Astrocyte of the spinal cord (primary cell): ENCODE measurements at regions not wholly inside any gene's neighbourhood (a gene's known extent, or its start where the extent isn't known, plus 50 kb on each side); places are given as distances from the start of the nearest gene placed in this dataset.

Source experiments
- DNase-seq: peaks from one replicate; pipeline ENCODE4 v3.0.0; 2011; ENCODE audit warnings: low read depth, low spot score
- H3K4me3 ChIP-seq: 2 replicates; pipeline ENCODE4 v1.5.1; 2011; ENCODE audit warnings: low read depth, mild to moderate bottlenecking, low read length, moderate library complexity
- in situ Hi-C: cut with HindIII; loops from 2 replicates; pipeline ENCODE4 v1.10.0; 2017; ENCODE audit warnings: low sequenced_read_pairs
- TF ChIP-seq, protein P1 (sequence below): IDR thresholded peaks from 2 replicates; pipeline ENCODE4 v1.5.1; 2012; ENCODE audit warnings: low read depth, mild to moderate bottlenecking, low read length, inconsistent platforms

DNA sequence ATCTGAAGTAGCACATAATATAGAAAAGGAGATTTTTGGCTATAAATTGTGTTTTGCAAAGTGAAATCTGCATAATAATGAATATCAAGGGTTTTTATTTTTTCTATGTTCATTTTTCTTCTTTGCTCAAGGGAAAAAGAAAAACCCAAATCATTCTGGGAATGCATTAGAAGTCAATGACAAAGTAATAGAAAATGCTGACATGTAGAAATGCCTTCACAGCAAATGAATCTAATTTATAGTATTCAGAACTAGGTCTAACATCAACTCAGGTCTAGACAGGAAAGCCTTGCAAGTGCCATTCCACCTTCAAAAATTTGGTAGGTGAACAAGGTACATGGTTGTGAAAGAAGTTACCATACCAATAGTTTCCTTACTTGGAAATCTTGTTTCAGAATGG, 831.5 kb upstream of the CELF4 start:
- in situ Hi-C loops, result no loop called here
- no peak for DNase-seq
- TF ChIP-seq, protein P1, sequence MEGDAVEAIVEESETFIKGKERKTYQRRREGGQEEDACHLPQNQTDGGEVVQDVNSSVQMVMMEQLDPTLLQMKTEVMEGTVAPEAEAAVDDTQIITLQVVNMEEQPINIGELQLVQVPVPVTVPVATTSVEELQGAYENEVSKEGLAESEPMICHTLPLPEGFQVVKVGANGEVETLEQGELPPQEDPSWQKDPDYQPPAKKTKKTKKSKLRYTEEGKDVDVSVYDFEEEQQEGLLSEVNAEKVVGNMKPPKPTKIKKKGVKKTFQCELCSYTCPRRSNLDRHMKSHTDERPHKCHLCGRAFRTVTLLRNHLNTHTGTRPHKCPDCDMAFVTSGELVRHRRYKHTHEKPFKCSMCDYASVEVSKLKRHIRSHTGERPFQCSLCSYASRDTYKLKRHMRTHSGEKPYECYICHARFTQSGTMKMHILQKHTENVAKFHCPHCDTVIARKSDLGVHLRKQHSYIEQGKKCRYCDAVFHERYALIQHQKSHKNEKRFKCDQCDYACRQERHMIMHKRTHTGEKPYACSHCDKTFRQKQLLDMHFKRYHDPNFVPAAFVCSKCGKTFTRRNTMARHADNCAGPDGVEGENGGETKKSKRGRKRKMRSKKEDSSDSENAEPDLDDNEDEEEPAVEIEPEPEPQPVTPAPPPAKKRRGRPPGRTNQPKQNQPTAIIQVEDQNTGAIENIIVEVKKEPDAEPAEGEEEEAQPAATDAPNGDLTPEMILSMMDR, result no peak
- H3K4me3 ChIP-seq, result no peak overlapping the region

DNA sequence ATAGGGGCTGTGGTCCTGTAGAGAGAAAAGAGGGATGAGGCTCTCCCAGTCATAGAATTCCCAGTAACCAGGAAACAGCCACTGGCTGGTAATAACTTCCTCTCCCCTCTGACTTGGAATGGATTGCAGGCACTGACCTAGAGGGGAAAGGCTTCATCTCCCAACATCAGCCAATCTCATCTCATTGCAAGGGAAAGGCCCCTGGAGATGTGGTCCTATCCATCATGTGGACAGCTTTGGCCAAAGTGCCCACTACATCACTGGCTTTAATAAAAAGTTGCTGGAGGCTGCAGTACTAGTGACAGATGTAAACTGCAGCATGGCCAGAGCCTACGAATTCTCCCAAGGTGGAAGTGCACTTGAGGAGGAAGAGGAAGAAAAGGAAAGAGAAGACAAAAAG, 820.5 kb upstream of the CELF4 start:
- in situ Hi-C loops, result no loop called here
- DNase-seq, result no peak
- no peak overlapping the region for H3K4me3 ChIP-seq
- TF ChIP-seq, protein P1, result no peak

DNA sequence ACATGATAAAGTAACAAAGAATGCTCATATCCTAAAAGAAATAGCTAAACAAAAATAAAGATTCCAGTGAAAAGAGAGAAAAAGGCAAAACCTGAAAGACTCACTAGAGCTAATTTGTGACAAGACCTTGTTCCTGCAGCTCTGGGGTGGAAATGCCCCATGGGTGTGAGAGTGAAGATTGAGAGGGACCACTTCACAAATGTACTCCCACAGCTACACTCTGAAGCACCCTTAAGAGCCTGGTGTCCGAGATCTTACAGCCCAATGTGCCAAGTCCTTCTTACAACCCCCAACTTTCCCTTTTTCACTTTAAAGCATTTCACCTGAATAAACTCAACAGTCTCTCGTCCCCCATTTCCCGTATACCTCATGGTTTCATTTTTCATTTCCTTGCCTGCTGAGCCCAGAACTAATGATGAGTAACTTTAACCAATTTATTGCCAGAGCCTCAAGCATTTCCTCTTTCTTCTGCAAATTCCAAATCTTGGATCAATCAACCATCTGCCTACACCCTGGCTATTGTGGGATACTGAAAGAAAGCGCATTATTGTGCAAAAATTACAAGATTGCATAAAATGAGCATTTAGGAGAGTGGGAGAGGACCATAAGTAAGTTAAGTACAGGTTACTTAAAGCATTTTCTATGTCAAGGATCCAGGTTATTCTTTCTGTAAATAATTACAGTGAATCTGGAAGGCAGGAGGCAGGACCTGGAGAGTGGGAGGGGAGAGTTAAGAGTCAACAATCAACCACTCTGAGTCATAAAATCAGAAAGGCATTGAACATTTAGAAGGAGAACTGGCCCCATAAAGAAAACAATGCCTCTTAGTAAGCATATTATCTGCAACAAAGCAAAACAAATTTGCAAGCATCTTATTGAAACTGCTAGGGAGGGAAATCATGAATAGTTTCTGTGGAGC, 804.4 kb upstream of the CELF4 start:
- TF ChIP-seq, protein P1, result no peak
- in situ Hi-C loops, result no loop called here
- DNase-seq, result peak; percentile 25
- H3K4me3 ChIP-seq, result no peak overlapping the region

DNA sequence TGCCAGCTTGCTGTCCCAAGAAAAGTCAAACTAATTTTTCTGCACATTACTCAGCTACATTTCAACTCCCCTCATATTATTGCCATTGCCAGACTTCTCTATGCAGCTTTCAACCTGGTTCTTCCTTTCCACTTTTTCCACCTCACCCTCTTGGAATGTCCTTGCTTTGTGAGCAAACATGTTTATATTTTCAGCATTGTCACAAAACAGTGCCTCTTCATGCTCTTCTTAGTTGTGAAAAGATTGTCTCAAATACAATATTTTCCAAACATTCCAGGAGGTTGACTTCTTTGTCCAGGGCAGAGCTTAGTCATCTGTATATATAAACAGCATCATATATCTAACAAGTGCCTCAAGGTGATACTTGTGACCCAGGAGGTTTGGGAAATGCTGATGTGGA, 803.3 kb upstream of the CELF4 start:
- H3K4me3 ChIP-seq, result no peak overlapping the region
- TF ChIP-seq, protein P1, result no peak
- DNase-seq, result peak; percentile 16
- in situ Hi-C loops, result no loop called here

DNA sequence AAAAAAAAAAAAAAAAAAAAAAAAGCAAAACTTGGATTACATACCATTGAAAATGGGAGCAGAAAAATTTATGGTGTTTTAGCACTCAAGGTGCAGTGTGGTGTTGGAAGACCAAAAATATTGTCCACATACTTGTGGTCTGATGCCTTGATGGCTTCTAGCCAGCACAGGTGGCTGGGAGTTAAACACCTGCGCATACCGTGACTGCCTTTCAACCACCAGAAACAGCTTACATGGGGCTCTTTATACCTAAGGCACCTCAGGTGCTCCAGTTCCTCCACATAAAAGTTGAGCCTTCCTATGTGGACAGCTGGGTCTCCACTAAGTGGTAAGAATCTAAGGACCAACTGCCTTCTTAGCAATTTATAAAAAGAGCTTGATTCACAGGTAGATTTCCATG, 802.6 kb upstream of the CELF4 start:
- no peak overlapping the region for H3K4me3 ChIP-seq
- TF ChIP-seq, protein P1, result no peak
- in situ Hi-C loops, result no loop called here
- no peak for DNase-seq

DNA sequence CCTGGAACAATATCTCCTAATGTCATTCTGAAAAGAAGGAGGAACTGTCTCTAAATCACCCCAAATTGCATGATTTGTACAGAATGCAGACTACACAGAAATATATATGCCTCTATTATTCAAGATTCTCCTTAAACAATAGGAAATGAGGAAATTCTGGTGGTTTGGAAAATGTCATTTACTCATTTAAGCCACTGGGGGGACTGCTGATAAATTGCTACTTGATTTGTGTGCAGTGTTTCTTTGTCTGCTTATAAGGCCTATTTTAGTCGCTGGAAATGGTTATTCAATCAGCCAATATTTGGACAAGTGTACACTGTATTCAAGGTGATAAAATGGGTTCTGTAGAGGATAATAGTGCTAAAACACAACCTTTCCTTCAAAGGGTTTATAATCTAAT, 801.9 kb upstream of the CELF4 start:
- in situ Hi-C loops, result no loop called here
- TF ChIP-seq, protein P1, result no peak
- no peak for DNase-seq
- no peak overlapping the region for H3K4me3 ChIP-seq
